Activated B cell treated with CpG ODN at 0.5 μM for 24 hours (primary cell): ENCODE measurements at regions not wholly inside any gene's neighbourhood (a gene's known extent, or its start where the extent isn't known, plus 50 kb on each side); places are given as distances from the start of the nearest gene placed in this dataset.

Source experiments
- ATAC-seq: fragments of 200-7000 bp; cut with Tn5 transposase; one replicate; pipeline ENCODE4 v1.10.0; 2021; ENCODE audit warnings: low read depth, mild to moderate bottlenecking, moderate library complexity
- CTCF ChIA-PET: fragments of 350-600 bp; sonication (Branson Sonifier 250); formaldehyde crosslinking; loops from one replicate; lab custom pipeline; 2021; ENCODE audit warnings: antibody characterized with exemption; lab: Charles Lee
- POLR2A ChIA-PET: fragments of 350-600 bp; sonication (Branson Sonifier 250); formaldehyde crosslinking; loops from one replicate; lab custom pipeline; 2021; ENCODE audit warnings: antibody characterized with exemption; lab: Charles Lee
- DNase-seq: peaks from one replicate; pipeline ENCODE4 v3.0.0; 2022
- H3K27ac Mint-ChIP-seq: one replicate; pipeline ENCODE4 v1.8.0; 2020; ENCODE audit warnings: mixed read lengths
- H3K27me3 Mint-ChIP-seq: one replicate; pipeline ENCODE4 v1.8.0; 2021; ENCODE audit warnings: mixed read lengths
- H3K36me3 Mint-ChIP-seq: one replicate; pipeline ENCODE4 v1.8.0; 2021; ENCODE audit warnings: low read depth, mixed read lengths
- H3K4me1 Mint-ChIP-seq: one replicate; pipeline ENCODE4 v1.8.0; 2021; ENCODE audit warnings: mixed read lengths
- H3K4me3 Mint-ChIP-seq: one replicate; pipeline ENCODE4 v1.8.0; 2020; ENCODE audit warnings: mild to moderate bottlenecking, mixed read lengths
- H3K9me3 Mint-ChIP-seq: one replicate; pipeline ENCODE4 v1.8.0; 2020; ENCODE audit warnings: mixed read lengths
- CTCF ChIP-seq: fragments of 200-600 bp; IDR thresholded peaks from one replicate; pipeline ENCODE4 v1.8.0; 2022; ENCODE audit warnings: antibody characterized with exemption, mild to moderate bottlenecking
- intact Hi-C: fragments of 100-400 bp; cut with micrococcal nuclease; formaldehyde crosslinking; loops from one replicate; pipeline ENCODE4 v1.15.1; 2024

GRCh38 chr7:153514032-153514431 is 538.2 kb upstream of the DPP6 start:
- intact Hi-C loops: no loop called here
- ChIA-PET POLR2A (no interaction called here), CTCF (no interaction called here)
- H3K4me3 Mint-ChIP-seq: no peak overlapping the region
- H3K9me3 Mint-ChIP-seq: peaks cover 10% of the 10 kb centered on the region
- H3K27me3 Mint-ChIP-seq: no peaks in the 10 kb centered on the region
- TF ChIP-seq CTCF: no peak
- no peaks in the 10 kb centered on the region for H3K36me3 Mint-ChIP-seq
- DNase-seq (no peak), ATAC-seq (no peak)
- no peaks in the 10 kb centered on the region for H3K4me1 Mint-ChIP-seq
- no peak overlapping the region for H3K27ac Mint-ChIP-seq

- ATAC-seq: no peak
- Mint-ChIP-seq H3K4me1 (no peaks in the 10 kb centered on the region), H3K36me3 (no peaks in the 10 kb centered on the region), H3K9me3 (peaks cover 10% of the 10 kb centered on the region), H3K4me3 (no peak overlapping the region), H3K27me3 (no peaks in the 10 kb centered on the region), H3K27ac (no peak overlapping the region)
- DNase-seq: no peak
- TF ChIP-seq CTCF: no peak
- intact Hi-C loops: no loop called here
- POLR2A ChIA-PET: no interaction called here
- CTCF ChIA-PET: no interaction called here
Measured at GRCh38 chr7:153515359-153515758, 536.8 kb upstream of the DPP6 start.

GRCh38 chr7:153518201-153518984 is 533.8 kb upstream of the DPP6 start:
- DNase-seq (no peak), ATAC-seq (no peak)
- Mint-ChIP-seq H3K27ac (no peak overlapping the region), H3K9me3 (peaks cover 10% of the 10 kb centered on the region), H3K4me1 (no peaks in the 10 kb centered on the region), H3K4me3 (no peak overlapping the region), H3K27me3 (no peaks in the 10 kb centered on the region), H3K36me3 (no peaks in the 10 kb centered on the region)
- POLR2A ChIA-PET: no interaction called here
- no peak for TF ChIP-seq CTCF
- intact Hi-C loops: no loop called here
- CTCF ChIA-PET: no interaction called here

- CTCF ChIA-PET: no interaction called here
- ATAC-seq (no peak), DNase-seq (no peak)
- no peak for TF ChIP-seq CTCF
- no peak overlapping the region for H3K4me3 Mint-ChIP-seq
- peaks cover 7% of the 10 kb centered on the region for H3K9me3 Mint-ChIP-seq
- H3K27me3 Mint-ChIP-seq: no peaks in the 10 kb centered on the region
- no peaks in the 10 kb centered on the region for H3K4me1 Mint-ChIP-seq
- POLR2A ChIA-PET: no interaction called here
- no peak overlapping the region for H3K27ac Mint-ChIP-seq
- intact Hi-C loops: no loop called here
- H3K36me3 Mint-ChIP-seq: no peaks in the 10 kb centered on the region
Measured at GRCh38 chr7:153521370-153521769, 530.8 kb upstream of the DPP6 start.

GRCh38 chr7:153522261-153522660 is 529.9 kb upstream of the DPP6 start:
- Mint-ChIP-seq H3K4me1 (no peaks in the 10 kb centered on the region), H3K9me3 (peaks cover 7% of the 10 kb centered on the region), H3K27ac (no peak overlapping the region), H3K36me3 (no peaks in the 10 kb centered on the region), H3K4me3 (no peak overlapping the region), H3K27me3 (no peaks in the 10 kb centered on the region)
- ATAC-seq (no peak), DNase-seq (no peak)
- intact Hi-C loops: no loop called here
- ChIA-PET POLR2A (no interaction called here), CTCF (no interaction called here)
- no peak for TF ChIP-seq CTCF
